Liver (tissue), 8 donors: ENCODE measurements at regions not wholly inside any gene's neighbourhood (a gene's known extent, or its start where the extent isn't known, plus 50 kb on each side); places are given as distances from the start of the nearest gene placed in this dataset.
"Not testable (repeated sequence)": the region's sequence is repeated elsewhere in the genome, so short reads cannot be mapped to it uniquely, and the experiment has no call there.

Experiments used
- DNase-seq: peaks from one replicate; pipeline ENCODE4 v3.0.0-alpha.2; 2017; ENCODE audit warnings: low spot score
- H3K27ac ChIP-seq, 2 donors: one replicate each; pipeline ENCODE4 v1.7.0; 2013; ENCODE audit warnings: inconsistent platforms in 2 of 2, low read length in 2 of 2, control low read depth in 1 of 2, low read depth in 1 of 2, mild to moderate bottlenecking in 1 of 2
- H3K27me3 ChIP-seq, 4 donors: one replicate each; pipeline versions ENCODE4 v1.6.1 to v1.7.0; 2013; ENCODE audit warnings: low read length in 3 of 4, inconsistent platforms in 1 of 4, mild to moderate bottlenecking in 1 of 4, moderate library complexity in 1 of 4; ENCODE audit not compliant: control insufficient read depth in 4 of 4, insufficient read depth in 4 of 4
- H3K36me3 ChIP-seq, 4 donors: one replicate each; pipeline versions ENCODE4 v1.6.1 to v1.7.0; 2013; ENCODE audit warnings: low read length in 3 of 4, mild to moderate bottlenecking in 3 of 4, low read depth in 1 of 4, moderate library complexity in 1 of 4; ENCODE audit not compliant: control insufficient read depth in 4 of 4, insufficient read depth in 3 of 4
- H3K4me1 ChIP-seq, 4 donors: one replicate each; pipeline versions ENCODE4 v1.6.1 to v1.7.0; 2013; ENCODE audit warnings: low read length in 3 of 4, mild to moderate bottlenecking in 3 of 4, moderate library complexity in 1 of 4; ENCODE audit not compliant: control insufficient read depth in 4 of 4, insufficient read depth in 4 of 4
- H3K4me3 ChIP-seq, 3 donors: one replicate each; pipeline versions ENCODE4 v1.6.1 to v1.7.0; 2013; ENCODE audit warnings: low read length in 3 of 3, control low read depth in 1 of 3, low read depth in 1 of 3, mild to moderate bottlenecking in 1 of 3
- H3K9ac ChIP-seq, 2 donors: one replicate each; pipeline ENCODE4 v1.7.0; 2013; ENCODE audit warnings: low read length in 2 of 2, mild to moderate bottlenecking in 2 of 2, moderate library complexity in 2 of 2, control low read depth in 1 of 2, low read depth in 1 of 2
- H3K9me3 ChIP-seq, 4 donors: one replicate each; pipeline versions ENCODE4 v1.6.1 to v1.7.0; 2013; ENCODE audit warnings: low read length in 3 of 4; ENCODE audit not compliant: control insufficient read depth in 4 of 4
- ATF3 ChIP-seq: IDR thresholded peaks from 2 replicates; pipeline ENCODE4 v1.6.1; 2016; ENCODE audit warnings: antibody characterized with exemption
- FOXA1 ChIP-seq: IDR thresholded peaks from 2 replicates; pipeline ENCODE4 v1.6.1; 2016; ENCODE audit warnings: antibody characterized with exemption
- FOXA2 ChIP-seq: IDR thresholded peaks from 2 replicates; pipeline ENCODE4 v1.6.1; 2016; ENCODE audit warnings: antibody characterized with exemption
- HNF4A ChIP-seq, 2 donors: conservative IDR thresholded peaks; 2 replicates each; pipeline ENCODE4 v1.6.1; 2016; ENCODE audit warnings: antibody characterized with exemption in 2 of 2, mild to moderate bottlenecking in 2 of 2
- HNF4G ChIP-seq: IDR thresholded peaks from 2 replicates; pipeline ENCODE4 v1.6.1; 2016; ENCODE audit warnings: antibody characterized with exemption
- MAX ChIP-seq: IDR thresholded peaks from 2 replicates; pipeline ENCODE4 v1.6.1; 2016; ENCODE audit warnings: antibody characterized with exemption
- NR2F2 ChIP-seq: IDR thresholded peaks from 2 replicates; pipeline ENCODE4 v1.6.1; 2016; ENCODE audit warnings: antibody characterized with exemption
- RXRA ChIP-seq, 2 donors: IDR thresholded peaks; 2 replicates each; pipeline ENCODE4 v1.6.1; 2017 to 2018; ENCODE audit warnings: antibody characterized with exemption in 2 of 2, mild to moderate bottlenecking in 1 of 2
- SP1 ChIP-seq: IDR thresholded peaks from 2 replicates; pipeline ENCODE4 v1.6.1; 2018; ENCODE audit warnings: antibody characterized with exemption, mild to moderate bottlenecking
- TAF1 ChIP-seq: conservative IDR thresholded peaks from 2 replicates; pipeline ENCODE4 v1.6.1; 2016; ENCODE audit warnings: antibody characterized with exemption, mild to moderate bottlenecking
- ZBTB33 ChIP-seq: IDR thresholded peaks from 2 replicates; pipeline ENCODE4 v1.6.1; 2016; ENCODE audit warnings: antibody characterized with exemption
- WGBS: extraction: QIAGEN DNeasy Blood & Tissue Kit; methylation state at CpG from one replicate; pipeline ENCODE4 v1.1.7; 2013; 5-methylcytosine and 5-hydroxymethylcytosine counted together
- TF ChIP-seq, protein P1 (sequence below): fragments of 150-350 bp; IDR thresholded peaks from 2 replicates; pipeline ENCODE4 v1.5.1; 2017; ENCODE audit warnings: improper control_type of control experiment, low read depth, low read length; ENCODE audit not compliant: missing input control
- donor health status: healthy.
- donor health status: healthy.
- donor health status: healthy.
- donor health status: healthy.
- donor health status: healthy.

DNA sequence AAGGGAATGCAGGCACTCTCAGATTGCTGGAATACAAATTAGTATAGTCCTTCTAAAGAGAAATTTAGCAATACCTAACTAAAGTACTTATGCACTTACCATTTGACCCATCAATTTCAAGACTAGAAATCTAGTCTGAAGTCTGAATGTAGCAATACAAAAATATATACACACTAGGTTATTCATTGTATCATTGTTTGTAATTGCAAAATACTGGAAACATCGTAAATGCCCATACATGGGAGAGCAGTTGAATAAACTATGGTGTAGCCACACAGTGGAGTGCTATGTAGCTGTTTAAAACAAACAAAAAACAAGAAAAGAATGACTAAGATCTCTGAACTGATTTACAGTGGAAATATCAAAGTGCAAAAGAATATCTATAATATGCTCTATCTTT lies 346.4 kb downstream of the ZNF674 start:
- Histone ChIP-seq H3K27ac (no peak overlapping the region), H3K27me3 (no peaks in the 10 kb centered on the region), H3K9me3 (peaks cover 0 to 13% (median 3%) of the 10 kb centered on the region in 4 donors), H3K4me1 (no peaks in the 10 kb centered on the region), H3K9ac (no peak overlapping the region), H3K36me3 (no peaks in the 10 kb centered on the region), H3K4me3 (no peak overlapping the region)
- 54% methylated on average over 1 of the region's 1 CpG for WGBS
- no peak for TF ChIP-seq NR2F2
- TF ChIP-seq FOXA1, result no peak
- peak in 1 of 2 donors; percentile 5 for TF ChIP-seq RXRA (IDR thresholded peaks at IDR 0.05)
- TF ChIP-seq MAX, result no peak
- TF ChIP-seq TAF1, result no peak
- TF ChIP-seq FOXA2, result no peak
- TF ChIP-seq ATF3, result no peak
- no peak for TF ChIP-seq SP1
- peak; percentile 17 to 20 for TF ChIP-seq HNF4A (conservative IDR thresholded peaks at IDR 0.05)
- TF ChIP-seq, protein P1, sequence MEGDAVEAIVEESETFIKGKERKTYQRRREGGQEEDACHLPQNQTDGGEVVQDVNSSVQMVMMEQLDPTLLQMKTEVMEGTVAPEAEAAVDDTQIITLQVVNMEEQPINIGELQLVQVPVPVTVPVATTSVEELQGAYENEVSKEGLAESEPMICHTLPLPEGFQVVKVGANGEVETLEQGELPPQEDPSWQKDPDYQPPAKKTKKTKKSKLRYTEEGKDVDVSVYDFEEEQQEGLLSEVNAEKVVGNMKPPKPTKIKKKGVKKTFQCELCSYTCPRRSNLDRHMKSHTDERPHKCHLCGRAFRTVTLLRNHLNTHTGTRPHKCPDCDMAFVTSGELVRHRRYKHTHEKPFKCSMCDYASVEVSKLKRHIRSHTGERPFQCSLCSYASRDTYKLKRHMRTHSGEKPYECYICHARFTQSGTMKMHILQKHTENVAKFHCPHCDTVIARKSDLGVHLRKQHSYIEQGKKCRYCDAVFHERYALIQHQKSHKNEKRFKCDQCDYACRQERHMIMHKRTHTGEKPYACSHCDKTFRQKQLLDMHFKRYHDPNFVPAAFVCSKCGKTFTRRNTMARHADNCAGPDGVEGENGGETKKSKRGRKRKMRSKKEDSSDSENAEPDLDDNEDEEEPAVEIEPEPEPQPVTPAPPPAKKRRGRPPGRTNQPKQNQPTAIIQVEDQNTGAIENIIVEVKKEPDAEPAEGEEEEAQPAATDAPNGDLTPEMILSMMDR, result no peak
- DNase-seq, result no peak

GRCh38 chrX:46186811-46187106 lies 358.5 kb downstream of the ZNF674 start:
- H3K9ac ChIP-seq, H3K9me3 ChIP-seq, H3K4me3 ChIP-seq, DNase-seq, H3K4me1 ChIP-seq, H3K27me3 ChIP-seq, H3K36me3 ChIP-seq, H3K27ac ChIP-seq: not testable (repeated sequence)
- 80% methylated on average over 2 of the region's 2 CpGs for WGBS

DNA sequence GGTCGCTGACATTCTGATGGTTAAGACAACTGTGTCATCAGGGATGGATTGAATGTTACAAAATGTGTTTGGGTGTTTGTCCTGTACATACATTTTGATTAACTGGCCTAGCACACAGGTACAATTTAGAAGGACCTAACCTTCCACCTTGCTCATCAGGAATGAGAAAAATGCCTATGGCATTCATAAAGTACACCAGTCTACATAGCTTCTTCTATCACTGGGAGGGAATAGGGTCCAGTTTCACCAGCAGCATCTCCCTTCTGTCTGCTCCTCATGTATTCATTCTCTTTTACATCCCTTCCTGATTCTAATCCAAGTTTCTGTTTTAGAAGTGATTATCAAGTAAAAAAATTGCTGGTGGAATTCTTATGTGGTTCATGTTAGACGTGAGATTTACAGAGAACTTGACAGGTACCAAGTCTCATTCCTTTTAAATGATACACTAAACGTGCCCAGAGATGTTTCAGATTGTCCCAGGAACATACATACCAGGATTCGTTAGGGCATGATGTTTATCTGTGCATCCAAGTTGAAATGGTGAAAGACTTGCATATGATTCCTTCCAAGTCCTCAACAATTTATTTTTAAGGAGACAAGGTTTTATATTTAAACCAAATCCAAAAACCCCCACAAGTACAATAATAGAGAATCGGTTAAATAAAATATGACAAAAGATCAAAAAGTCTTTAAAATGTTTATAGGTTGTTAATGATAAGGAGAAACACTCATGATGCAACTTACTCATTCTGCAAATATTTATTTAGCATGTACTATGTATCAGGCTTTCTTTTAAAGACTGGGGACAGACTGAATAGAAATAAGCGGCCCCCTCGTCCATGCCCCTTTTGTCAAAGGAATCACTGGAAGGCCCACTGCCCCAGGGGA lies 359.1 kb downstream of the ZNF674 start:
- 76% methylated on average over 7 of the region's 7 CpGs for WGBS
- Histone ChIP-seq H3K4me1 (no peaks in the 10 kb centered on the region), H3K36me3 (no peaks in the 10 kb centered on the region), H3K27ac (no peak overlapping the region), H3K4me3 (no peak overlapping the region), H3K27me3 (no peaks in the 10 kb centered on the region), H3K9ac (no peak overlapping the region), H3K9me3 (no peaks in the 10 kb centered on the region)
- TF ChIP-seq HNF4G, result no peak
- TF ChIP-seq HNF4A (conservative IDR thresholded peaks at IDR 0.05), result no peak
- TF ChIP-seq TAF1, result no peak
- TF ChIP-seq ZBTB33, result no peak
- DNase-seq, result no peak
